NB4 (cell line): ENCODE measurements at regions not wholly inside any gene's neighbourhood (a gene's known extent, or its start where the extent isn't known, plus 50 kb on each side); places are given as distances from the start of the nearest gene placed in this dataset.

ENCODE experiments used
- POLR2A ChIP-seq: IDR thresholded peaks from 2 replicates; pipeline ENCODE4 v1.6.1; 2011; ENCODE audit warnings: mild to moderate bottlenecking; ENCODE audit not compliant: insufficient read length; ENCODE audit errors: extremely low read depth
- TF ChIP-seq, protein P1 (sequence below): IDR thresholded peaks from one replicate; pipeline ENCODE4 v1.5.1; 2012; ENCODE audit warnings: low read depth, low read length
- TF ChIP-seq, protein P2 (sequence below): IDR thresholded peaks from 2 replicates; pipeline ENCODE4 v1.6.1; 2011; ENCODE audit warnings: low read depth, low read length

DNA sequence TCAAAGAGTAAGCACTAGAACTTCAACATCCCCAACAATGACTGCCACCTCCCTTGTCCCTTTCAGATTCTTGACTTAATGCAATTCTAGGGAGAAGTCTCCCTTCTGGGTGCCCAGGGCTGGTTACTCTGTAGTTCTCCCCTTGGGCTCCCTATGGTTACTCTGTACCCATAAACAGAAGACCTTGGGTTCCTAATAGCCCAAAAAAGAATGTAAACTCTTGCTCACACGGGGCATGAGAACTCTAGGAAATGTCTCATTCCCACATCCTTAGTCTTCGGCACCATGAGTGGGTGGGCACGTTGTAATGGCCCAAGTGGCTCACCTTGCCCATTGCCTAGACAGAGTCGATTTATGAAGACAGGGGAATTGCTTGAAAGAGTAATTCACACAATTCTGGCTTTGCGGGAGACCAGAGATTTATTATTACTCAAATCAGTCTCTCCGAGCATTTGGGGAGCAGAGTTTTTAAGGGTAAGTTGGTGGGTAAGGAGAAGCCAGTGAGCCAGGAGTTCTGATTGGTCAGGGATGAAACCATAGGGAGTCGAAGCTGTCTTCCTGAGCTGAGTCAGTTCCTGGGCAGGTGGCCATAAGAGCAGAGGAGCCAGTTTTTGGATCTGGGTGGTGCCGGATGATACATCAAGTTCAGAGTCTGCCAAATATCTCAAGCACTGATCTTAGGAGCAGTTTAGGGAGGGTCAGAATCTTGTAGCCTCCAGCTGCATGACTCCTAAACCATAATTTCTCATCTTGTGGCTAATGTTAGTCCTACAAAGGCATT, 61.2 kb upstream of the SIRPG start:
- TF ChIP-seq, protein P1, sequence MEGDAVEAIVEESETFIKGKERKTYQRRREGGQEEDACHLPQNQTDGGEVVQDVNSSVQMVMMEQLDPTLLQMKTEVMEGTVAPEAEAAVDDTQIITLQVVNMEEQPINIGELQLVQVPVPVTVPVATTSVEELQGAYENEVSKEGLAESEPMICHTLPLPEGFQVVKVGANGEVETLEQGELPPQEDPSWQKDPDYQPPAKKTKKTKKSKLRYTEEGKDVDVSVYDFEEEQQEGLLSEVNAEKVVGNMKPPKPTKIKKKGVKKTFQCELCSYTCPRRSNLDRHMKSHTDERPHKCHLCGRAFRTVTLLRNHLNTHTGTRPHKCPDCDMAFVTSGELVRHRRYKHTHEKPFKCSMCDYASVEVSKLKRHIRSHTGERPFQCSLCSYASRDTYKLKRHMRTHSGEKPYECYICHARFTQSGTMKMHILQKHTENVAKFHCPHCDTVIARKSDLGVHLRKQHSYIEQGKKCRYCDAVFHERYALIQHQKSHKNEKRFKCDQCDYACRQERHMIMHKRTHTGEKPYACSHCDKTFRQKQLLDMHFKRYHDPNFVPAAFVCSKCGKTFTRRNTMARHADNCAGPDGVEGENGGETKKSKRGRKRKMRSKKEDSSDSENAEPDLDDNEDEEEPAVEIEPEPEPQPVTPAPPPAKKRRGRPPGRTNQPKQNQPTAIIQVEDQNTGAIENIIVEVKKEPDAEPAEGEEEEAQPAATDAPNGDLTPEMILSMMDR, result no peak
- no peak for TF ChIP-seq POLR2A
- TF ChIP-seq, protein P2, sequence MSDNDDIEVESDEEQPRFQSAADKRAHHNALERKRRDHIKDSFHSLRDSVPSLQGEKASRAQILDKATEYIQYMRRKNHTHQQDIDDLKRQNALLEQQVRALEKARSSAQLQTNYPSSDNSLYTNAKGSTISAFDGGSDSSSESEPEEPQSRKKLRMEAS, result no peak
